ENCODE measurements at regions not wholly inside any gene's neighbourhood (a gene's known extent, or its start where the extent isn't known, plus 50 kb on each side); places are given as distances from the start of the nearest gene placed in this dataset.

GRCh38 chr11:98029832-98030231 is 990.9 kb upstream of the CNTN5 start:
- no peaks in the 10 kb centered on the region for H3K79me2 ChIP-seq (ENCODE audit: low read length)
- H3F3A ChIP-seq (ENCODE audit: low read length, unreplicated experiment): no peaks in the 10 kb centered on the region
- ATAC-seq (no peak), DNase-seq (no peak)
- ChIA-PET POLR2A (ENCODE audit: unreplicated experiment) (no interaction called here), CTCF (no interaction called here)
- no peaks in the 10 kb centered on the region for H3K4me1 ChIP-seq (ENCODE audit: insufficient read depth, low read length)
- no peaks in the 10 kb centered on the region for H3K27me3 ChIP-seq (ENCODE audit: low read length)
- H3K4me2 ChIP-seq (ENCODE audit: low read length): no peak overlapping the region
- H2AFZ ChIP-seq (ENCODE audit: low read length): no peak overlapping the region
- H3K4me3 ChIP-seq (ENCODE audit: low read length): no peak overlapping the region
- no peak overlapping the region for H3K27ac ChIP-seq (ENCODE audit: low read length)
- no peaks in the 10 kb centered on the region for H4K20me1 ChIP-seq (ENCODE audit: low read length)
- no TSS peak for BruUV-seq (replicated peaks)
- no peaks in the 10 kb centered on the region for H3K9me2 ChIP-seq (replicated peaks; ENCODE audit: low read length)
- intact Hi-C loops (cut with micrococcal nuclease): no loop called here
- H3K9me3 ChIP-seq (ENCODE audit: low read length): peaks cover 3% of the 10 kb centered on the region; the same call in 1 of the 2 replicates
- H3K9ac ChIP-seq (ENCODE audit: low read length): no peak overlapping the region
- TF ChIP-seq CTCF (conservative IDR thresholded peaks at IDR 0.05; ENCODE audit: low read depth, low read length): no peak
- TF ChIP-seq EZH2phosphoT487 (IDR thresholded peaks at IDR 0.05; ENCODE audit: borderline replicate concordance, low read length): no peak
- TF ChIP-seq EZH2 (IDR thresholded peaks at IDR 0.05; ENCODE audit: low read length, unreplicated experiment): no peak
- H3K36me3 ChIP-seq (ENCODE audit: low read depth, low read length): no peaks in the 10 kb centered on the region

GRCh38 chr11:98036810-98037209 is 983.9 kb upstream of the CNTN5 start:
- no peaks in the 10 kb centered on the region for H3F3A ChIP-seq (ENCODE audit: low read length, unreplicated experiment)
- DNase-seq (no peak), ATAC-seq (no peak)
- no peaks in the 10 kb centered on the region for H3K27me3 ChIP-seq (ENCODE audit: low read length)
- BruUV-seq (replicated peaks): no TSS peak
- no peak overlapping the region for H3K4me2 ChIP-seq (ENCODE audit: low read length)
- CTCF ChIA-PET: no interaction called here
- intact Hi-C loops (cut with micrococcal nuclease): no loop called here
- no peaks in the 10 kb centered on the region for H4K20me1 ChIP-seq (ENCODE audit: low read length)
- no peaks in the 10 kb centered on the region for H3K9me2 ChIP-seq (replicated peaks; ENCODE audit: low read length)
- POLR2A ChIA-PET (ENCODE audit: unreplicated experiment): no interaction called here
- no peaks in the 10 kb centered on the region for H3K4me1 ChIP-seq (ENCODE audit: insufficient read depth, low read length)
- H3K9me3 ChIP-seq (ENCODE audit: low read length): peaks cover 3% of the 10 kb centered on the region; the same call in 1 of the 2 replicates
- H3K4me3 ChIP-seq (ENCODE audit: low read length): no peak overlapping the region
- no peak overlapping the region for H3K9ac ChIP-seq (ENCODE audit: low read length)
- no peaks in the 10 kb centered on the region for H3K79me2 ChIP-seq (ENCODE audit: low read length)
- no peaks in the 10 kb centered on the region for H3K36me3 ChIP-seq (ENCODE audit: low read depth, low read length)
- no peak overlapping the region for H2AFZ ChIP-seq (ENCODE audit: low read length)
- H3K27ac ChIP-seq (ENCODE audit: low read length): no peak overlapping the region
- TF ChIP-seq CTCF (conservative IDR thresholded peaks at IDR 0.05; ENCODE audit: low read depth, low read length): no peak
- no peak for TF ChIP-seq EZH2 (IDR thresholded peaks at IDR 0.05; ENCODE audit: low read length, unreplicated experiment)
- no peak for TF ChIP-seq EZH2phosphoT487 (IDR thresholded peaks at IDR 0.05; ENCODE audit: borderline replicate concordance, low read length)

DNA sequence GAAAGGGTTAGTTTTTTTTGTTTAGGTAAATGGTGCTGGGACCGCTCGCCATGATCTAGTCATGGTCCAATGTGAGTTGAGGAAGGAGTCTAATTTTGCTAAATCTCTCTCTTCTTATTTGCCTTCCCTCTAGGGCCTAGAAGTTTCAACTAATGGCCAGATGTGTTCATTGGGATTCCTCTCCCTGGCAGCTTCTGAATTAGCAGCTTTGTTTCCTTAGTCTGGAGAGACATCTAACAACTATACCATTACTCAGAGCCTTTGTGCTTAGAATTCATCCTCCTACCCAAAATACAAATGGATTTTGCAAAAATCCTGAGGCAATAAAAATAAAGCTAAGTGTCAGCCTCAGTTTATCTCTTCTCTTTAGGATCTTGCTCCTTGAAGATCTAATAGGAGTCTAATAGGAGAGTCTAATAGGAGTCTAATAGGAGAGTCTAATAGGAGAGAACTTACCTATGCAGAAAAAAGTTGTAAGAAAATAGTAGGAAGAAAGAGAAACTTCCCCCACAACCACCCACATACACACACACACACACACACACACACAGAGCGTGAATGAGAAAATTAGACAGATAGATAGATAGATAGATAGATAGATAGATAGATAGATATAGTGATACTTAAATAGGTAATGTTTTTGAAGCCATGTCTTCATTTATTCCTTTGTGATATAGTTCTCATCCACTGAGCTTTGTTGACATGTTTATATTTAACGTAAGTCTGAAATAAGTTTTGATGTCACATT is 980.5 kb upstream of the CNTN5 start:
- no peaks in the 10 kb centered on the region for H3K4me1 ChIP-seq (ENCODE audit: insufficient read depth, low read length)
- TF ChIP-seq CTCF (conservative IDR thresholded peaks at IDR 0.05; ENCODE audit: low read depth, low read length) (no peak), EZH2 (IDR thresholded peaks at IDR 0.05; ENCODE audit: low read length, unreplicated experiment) (no peak), EZH2phosphoT487 (IDR thresholded peaks at IDR 0.05; ENCODE audit: borderline replicate concordance, low read length) (no peak)
- intact Hi-C loops (cut with micrococcal nuclease): no loop called here
- ChIA-PET POLR2A (ENCODE audit: unreplicated experiment) (no interaction called here), CTCF (no interaction called here)
- H3K27ac ChIP-seq (ENCODE audit: low read length): no peak overlapping the region
- DNase-seq (no peak), ATAC-seq (no peak)
- H3K9me2 ChIP-seq (replicated peaks; ENCODE audit: low read length): no peaks in the 10 kb centered on the region
- H3K27me3 ChIP-seq (ENCODE audit: low read length): no peaks in the 10 kb centered on the region
- H3K4me2 ChIP-seq (ENCODE audit: low read length): no peak overlapping the region
- H3K79me2 ChIP-seq (ENCODE audit: low read length): no peaks in the 10 kb centered on the region
- peaks cover 3% of the 10 kb centered on the region; the same call in 1 of the 2 replicates for H3K9me3 ChIP-seq (ENCODE audit: low read length)
- H2AFZ ChIP-seq (ENCODE audit: low read length): no peak overlapping the region
- no peak overlapping the region for H3K9ac ChIP-seq (ENCODE audit: low read length)
- H4K20me1 ChIP-seq (ENCODE audit: low read length): no peaks in the 10 kb centered on the region
- no peaks in the 10 kb centered on the region for H3K36me3 ChIP-seq (ENCODE audit: low read depth, low read length)
- no peak overlapping the region for H3K4me3 ChIP-seq (ENCODE audit: low read length)
- BruUV-seq (replicated peaks): no TSS peak
- H3F3A ChIP-seq (ENCODE audit: low read length, unreplicated experiment): no peaks in the 10 kb centered on the region
